PFSK-1 (cell line): ENCODE measurements at regions not wholly inside any gene's neighbourhood (a gene's known extent, or its start where the extent isn't known, plus 50 kb on each side); places are given as distances from the start of the nearest gene placed in this dataset.

Source experiments
- POLR2AphosphoS5 ChIP-seq: IDR thresholded peaks from 2 replicates; pipeline ENCODE4 v1.6.1; 2012; ENCODE audit warnings: low read depth, mild to moderate bottlenecking, control low read depth, low read length, moderate library complexity
- TAF1 ChIP-seq: IDR thresholded peaks from 2 replicates; pipeline ENCODE4 v1.6.1; 2012; ENCODE audit warnings: low read length, control low read depth, borderline replicate concordance; ENCODE audit not compliant: insufficient read depth
- TF ChIP-seq, protein P1 (sequence below), 2 experiments: IDR thresholded peaks; 2 replicates each; pipeline versions ENCODE4 v1.6.1 to v1.8.0; 2011 to 2012; ENCODE audit warnings: low read depth in 2 of 2, low read length in 2 of 2, control low read depth in 1 of 2, inconsistent platforms in 1 of 2, mild to moderate bottlenecking in 1 of 2, moderate library complexity in 1 of 2; ENCODE audit not compliant: insufficient read depth in 1 of 2

GRCh38 chr3:103137830-103138229 lies 703.0 kb downstream of the ZPLD1 start:
- no peak for TF ChIP-seq POLR2AphosphoS5
- TF ChIP-seq, protein P1, sequence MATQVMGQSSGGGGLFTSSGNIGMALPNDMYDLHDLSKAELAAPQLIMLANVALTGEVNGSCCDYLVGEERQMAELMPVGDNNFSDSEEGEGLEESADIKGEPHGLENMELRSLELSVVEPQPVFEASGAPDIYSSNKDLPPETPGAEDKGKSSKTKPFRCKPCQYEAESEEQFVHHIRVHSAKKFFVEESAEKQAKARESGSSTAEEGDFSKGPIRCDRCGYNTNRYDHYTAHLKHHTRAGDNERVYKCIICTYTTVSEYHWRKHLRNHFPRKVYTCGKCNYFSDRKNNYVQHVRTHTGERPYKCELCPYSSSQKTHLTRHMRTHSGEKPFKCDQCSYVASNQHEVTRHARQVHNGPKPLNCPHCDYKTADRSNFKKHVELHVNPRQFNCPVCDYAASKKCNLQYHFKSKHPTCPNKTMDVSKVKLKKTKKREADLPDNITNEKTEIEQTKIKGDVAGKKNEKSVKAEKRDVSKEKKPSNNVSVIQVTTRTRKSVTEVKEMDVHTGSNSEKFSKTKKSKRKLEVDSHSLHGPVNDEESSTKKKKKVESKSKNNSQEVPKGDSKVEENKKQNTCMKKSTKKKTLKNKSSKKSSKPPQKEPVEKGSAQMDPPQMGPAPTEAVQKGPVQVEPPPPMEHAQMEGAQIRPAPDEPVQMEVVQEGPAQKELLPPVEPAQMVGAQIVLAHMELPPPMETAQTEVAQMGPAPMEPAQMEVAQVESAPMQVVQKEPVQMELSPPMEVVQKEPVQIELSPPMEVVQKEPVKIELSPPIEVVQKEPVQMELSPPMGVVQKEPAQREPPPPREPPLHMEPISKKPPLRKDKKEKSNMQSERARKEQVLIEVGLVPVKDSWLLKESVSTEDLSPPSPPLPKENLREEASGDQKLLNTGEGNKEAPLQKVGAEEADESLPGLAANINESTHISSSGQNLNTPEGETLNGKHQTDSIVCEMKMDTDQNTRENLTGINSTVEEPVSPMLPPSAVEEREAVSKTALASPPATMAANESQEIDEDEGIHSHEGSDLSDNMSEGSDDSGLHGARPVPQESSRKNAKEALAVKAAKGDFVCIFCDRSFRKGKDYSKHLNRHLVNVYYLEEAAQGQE (IDR thresholded peaks at IDR 0.05; ENCODE audit: insufficient read depth in 1 of 2, low read depth in 2 of 2, low read length in 2 of 2) = no peak
- TF ChIP-seq TAF1 = no peak
